Smooth muscle cell (in vitro differentiated cells): ENCODE measurements at regions not wholly inside any gene's neighbourhood (a gene's known extent, or its start where the extent isn't known, plus 50 kb on each side); places are given as distances from the start of the nearest gene placed in this dataset.

ENCODE experiments used
- DNase-seq: peaks from one replicate; lab custom pipeline; 2025; ENCODE audit not compliant: unreplicated experiment; lab: John Stamatoyannopoulos, UW
- H2AFZ ChIP-seq: fragments of 200-600 bp; sonication (generic); 2 replicates; pipeline ENCODE4 v1.6.0; 2016; ENCODE audit warnings: antibody characterized with exemption, low read depth, mild to moderate bottlenecking
- H3F3A ChIP-seq: fragments of 200-600 bp; sonication (generic); 2 replicates; pipeline ENCODE4 v1.6.0; 2017; ENCODE audit warnings: antibody characterized with exemption, low read depth
- H3K27ac ChIP-seq: fragments of 200-600 bp; sonication (generic); 2 replicates; pipeline ENCODE4 v1.5.1; 2016; ENCODE audit warnings: low read depth, mild to moderate bottlenecking
- H3K27me3 ChIP-seq: fragments of 200-600 bp; sonication (generic); 2 replicates; pipeline ENCODE4 v1.6.1; 2016; ENCODE audit warnings: low read depth, mild to moderate bottlenecking
- H3K36me3 ChIP-seq: fragments of 200-600 bp; sonication (generic); 2 replicates; pipeline ENCODE4 v1.5.1; 2016; ENCODE audit warnings: low read depth
- H3K4me1 ChIP-seq: fragments of 200-600 bp; sonication (generic); 2 replicates; pipeline ENCODE4 v1.5.1; 2016; ENCODE audit warnings: low read depth
- H3K4me2 ChIP-seq: fragments of 200-600 bp; sonication (generic); 2 replicates; pipeline ENCODE4 v1.6.0; 2016; ENCODE audit warnings: mild to moderate bottlenecking
- H3K4me3 ChIP-seq: fragments of 200-600 bp; sonication (generic); 2 replicates; pipeline ENCODE4 v1.5.1; 2016; ENCODE audit warnings: mild to moderate bottlenecking
- H3K79me2 ChIP-seq: fragments of 200-600 bp; sonication (generic); 2 replicates; pipeline ENCODE4 v1.6.0; 2016; ENCODE audit warnings: low read depth, mild to moderate bottlenecking
- H3K9ac ChIP-seq: fragments of 200-600 bp; sonication (generic); 2 replicates; pipeline ENCODE4 v1.6.0; 2016; ENCODE audit warnings: low read depth
- H3K9me3 ChIP-seq: fragments of 200-600 bp; sonication (generic); replicated peaks from 2 replicates; pipeline ENCODE4 v1.5.1; 2016; ENCODE audit warnings: low read depth
- H4K20me1 ChIP-seq: fragments of 200-600 bp; sonication (generic); 2 replicates; pipeline ENCODE4 v1.6.0; 2016; ENCODE audit warnings: low read depth
- CTCF ChIP-seq: fragments of 200-600 bp; sonication (generic); IDR thresholded peaks from 2 replicates; pipeline ENCODE4 v1.5.1; 2017; ENCODE audit warnings: borderline replicate concordance, mild to moderate bottlenecking, antibody characterized with exemption; ENCODE audit not compliant: insufficient read depth, poor library complexity, severe bottlenecking
- WGBS: methylation state at CpG from one replicate; pipeline ENCODE4 v1.1.7; 2016; ENCODE audit warnings: low lambda C conversion rate; 5-methylcytosine and 5-hydroxymethylcytosine counted together

GRCh38 chr3:14298991-14299555 is 103.3 kb upstream of the SLC6A6 start:
- no peaks in the 10 kb centered on the region for H4K20me1 ChIP-seq

GRCh38 chr3:14299767-14300166 is 102.6 kb upstream of the SLC6A6 start:
- Histone ChIP-seq H2AFZ (no peak overlapping the region), H3K4me2 (no peak overlapping the region), H3F3A (no peaks in the 10 kb centered on the region), H4K20me1 (no peaks in the 10 kb centered on the region), H3K36me3 (no peaks in the 10 kb centered on the region), H3K27me3 (no peaks in the 10 kb centered on the region), H3K4me3 (no peak overlapping the region), H3K4me1 (no peaks in the 10 kb centered on the region), H3K9me3 (no peaks in the 10 kb centered on the region), H3K27ac (no peak overlapping the region), H3K9ac (no peak overlapping the region), H3K79me2 (no peaks in the 10 kb centered on the region)
- no peak for DNase-seq
- WGBS, result 90% methylated on average over 5 of the region's 5 CpGs
- TF ChIP-seq CTCF, result no peak

More at GRCh38 chr3:14298991-14299555, 103.3 kb upstream of the SLC6A6 start:
- Histone ChIP-seq H2AFZ (no peak overlapping the region), H3K9me3 (no peaks in the 10 kb centered on the region), H3K4me3 (no peak overlapping the region), H3K27me3 (no peaks in the 10 kb centered on the region), H3K36me3 (no peaks in the 10 kb centered on the region), H3K4me2 (no peak overlapping the region), H3K27ac (no peak overlapping the region), H3K4me1 (no peaks in the 10 kb centered on the region), H3K9ac (no peak overlapping the region), H3K79me2 (no peaks in the 10 kb centered on the region), H3F3A (no peaks in the 10 kb centered on the region)
- 94% methylated on average over 8 of the region's 8 CpGs for WGBS
- TF ChIP-seq CTCF, result no peak
- DNase-seq, result no peak

- Histone ChIP-seq H3K4me3 (no peak overlapping the region), H2AFZ (no peak overlapping the region), H3K4me1 (no peaks in the 10 kb centered on the region), H3K27me3 (no peaks in the 10 kb centered on the region), H3K79me2 (no peaks in the 10 kb centered on the region), H4K20me1 (no peaks in the 10 kb centered on the region), H3K9ac (no peak overlapping the region), H3K36me3 (no peaks in the 10 kb centered on the region), H3K4me2 (peak overlapping the region; percentile 47), H3K9me3 (no peaks in the 10 kb centered on the region), H3F3A (no peaks in the 10 kb centered on the region), H3K27ac (no peak overlapping the region)
- no peak for TF ChIP-seq CTCF
- 86% methylated on average over 11 of the region's 11 CpGs for WGBS
- no peak for DNase-seq
These were observed 101.5 kb upstream of the SLC6A6 start for GRCh38 chr3:14300721-14301399.

GRCh38 chr3:14301558-14301957 is 100.8 kb upstream of the SLC6A6 start:
- Histone ChIP-seq H3F3A (no peaks in the 10 kb centered on the region), H3K4me2 (peak overlapping the region; percentile 47), H2AFZ (no peak overlapping the region), H3K27ac (no peak overlapping the region), H3K36me3 (no peaks in the 10 kb centered on the region), H3K4me1 (no peaks in the 10 kb centered on the region), H3K9me3 (no peaks in the 10 kb centered on the region), H3K79me2 (no peaks in the 10 kb centered on the region), H4K20me1 (no peaks in the 10 kb centered on the region), H3K27me3 (no peaks in the 10 kb centered on the region), H3K4me3 (no peak overlapping the region), H3K9ac (no peak overlapping the region)
- no peak for TF ChIP-seq CTCF
- no peak for DNase-seq
- WGBS, result 48% methylated on average over 15 of the region's 15 CpGs
